GM13976 (cell line): ENCODE measurements at regions not wholly inside any gene's neighbourhood (a gene's known extent, or its start where the extent isn't known, plus 50 kb on each side); places are given as distances from the start of the nearest gene placed in this dataset.

Source experiments
- DNase-seq: peaks from one replicate; pipeline ENCODE4 v3.0.0; 2012; ENCODE audit warnings: low spot score
- CTCF ChIP-seq: IDR thresholded peaks from 2 replicates; pipeline ENCODE4 v1.5.1; 2012; ENCODE audit warnings: borderline replicate concordance, mild to moderate bottlenecking; ENCODE audit not compliant: insufficient read depth; ENCODE audit errors: extremely low read depth, missing control alignments, control extremely low read depth
- in situ Hi-C: fragments of 300-500 bp; cut with MboI; formaldehyde crosslinking; loops from one replicate; pipeline ENCODE4 v1.12.0; 2022; ENCODE audit warnings: low sequenced_read_pairs, mixed read lengths, inconsistent platforms; ENCODE audit not compliant: unreplicated experiment

DNA sequence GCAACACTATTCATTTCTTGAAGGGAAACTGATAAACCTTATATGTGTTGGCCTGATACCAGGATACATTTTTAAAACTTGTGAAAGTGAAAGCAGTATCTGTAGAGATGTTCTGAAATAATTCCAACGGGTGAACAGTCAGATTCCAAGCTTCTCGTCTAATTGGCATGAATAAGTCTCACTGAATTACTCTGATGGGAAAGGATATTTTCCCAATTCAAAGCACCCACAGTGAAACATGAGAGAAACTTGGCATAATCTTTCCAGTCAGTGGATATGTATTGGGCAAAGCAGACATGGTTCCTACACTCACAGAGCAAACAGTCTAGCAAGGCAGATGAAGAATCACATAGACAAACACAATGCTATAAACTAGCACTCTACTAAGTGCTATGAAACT, 413.1 kb downstream of the MED13L start:
- no peak for TF ChIP-seq CTCF
- in situ Hi-C loops = no loop called here

DNA sequence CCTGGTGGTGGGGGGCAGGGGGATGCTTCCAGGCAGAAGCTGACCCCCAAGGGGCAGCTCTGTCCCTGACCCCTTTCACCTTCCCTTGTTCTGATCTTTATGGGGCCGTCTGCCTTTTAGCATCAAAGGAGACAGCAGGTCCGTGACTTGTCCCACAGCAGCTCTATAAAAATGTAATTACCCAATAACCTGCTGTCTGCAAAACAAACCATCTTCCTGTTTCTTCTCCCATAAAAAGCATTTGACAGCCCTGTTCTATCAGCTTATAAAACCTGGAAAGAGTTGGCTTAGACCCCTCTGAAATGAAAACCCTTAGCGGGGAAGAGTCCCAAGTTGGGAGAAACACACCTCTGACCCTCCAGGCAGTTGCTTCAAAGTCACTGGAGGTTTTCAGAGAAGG, 416.9 kb downstream of the MED13L start:
- in situ Hi-C loops = no loop called here
- no peak for TF ChIP-seq CTCF
- DNase-seq = no peak

More for the DNA sequence above, 413.1 kb downstream of the MED13L start:
- no peak for DNase-seq

GRCh38 chr12:115859231-115859630, 418.3 kb downstream of the MED13L start:
- in situ Hi-C loops = no loop called here
- no peak for DNase-seq
- TF ChIP-seq CTCF = no peak

GRCh38 chr12:115857923-115858322, 419.6 kb downstream of the MED13L start:
- no peak for DNase-seq
- no peak for TF ChIP-seq CTCF
- in situ Hi-C loops = no loop called here

DNA sequence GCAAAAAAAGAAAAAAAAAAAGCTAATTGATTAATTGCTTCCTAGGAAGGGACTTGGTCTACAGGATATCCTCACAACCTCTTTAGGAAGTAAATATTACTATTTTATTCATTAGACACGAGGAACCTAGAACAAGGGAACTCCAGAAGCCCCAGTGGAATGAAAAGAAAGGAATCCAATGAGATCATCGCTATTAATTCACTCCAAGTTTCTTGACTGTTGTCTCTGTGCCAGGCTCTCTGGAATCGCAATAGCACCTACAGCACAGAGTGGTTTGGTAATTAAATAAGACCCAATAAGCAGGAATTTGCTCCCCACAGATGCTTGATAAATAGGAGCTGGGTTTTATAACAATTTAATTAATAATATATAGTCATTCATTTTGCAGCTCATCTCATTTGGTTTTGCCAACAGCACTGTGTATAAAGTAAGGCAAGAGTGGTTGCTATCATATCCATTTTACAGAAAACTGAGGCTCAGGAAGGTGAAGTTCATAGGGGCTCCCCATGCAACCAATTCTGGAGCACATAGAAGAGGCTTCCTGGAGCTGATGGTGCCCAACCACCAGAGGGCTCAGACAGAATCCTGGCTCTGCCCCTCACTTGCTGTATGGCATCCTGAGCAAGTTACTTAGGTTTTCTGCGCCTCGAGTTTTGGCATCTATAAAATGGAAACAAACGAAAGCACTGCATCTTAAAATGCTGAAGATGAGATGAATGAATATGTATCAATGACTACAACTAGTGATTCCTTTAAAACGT, 420.2 kb downstream of the MED13L start:
- in situ Hi-C loops = no loop called here
- DNase-seq = no peak
- no peak for TF ChIP-seq CTCF

GRCh38 chr12:115852054-115852453, 425.4 kb downstream of the MED13L start:
- in situ Hi-C loops = no loop called here
- TF ChIP-seq CTCF = no peak
- no peak for DNase-seq
